ENCODE measurements at regions not wholly inside any gene's neighbourhood (a gene's known extent, or its start where the extent isn't known, plus 50 kb on each side); places are given as distances from the start of the nearest gene placed in this dataset.
"Not testable (repeated sequence)": the region's sequence is repeated elsewhere in the genome, so short reads cannot be mapped to it uniquely, and the experiment has no call there.

GRCh38 chr19:32084756-32085363 lies 260.6 kb upstream of the ZNF507 start:
- not testable (repeated sequence) for TF ChIP-seq POLR2A (IDR thresholded peaks at IDR 0.05; ENCODE audit: low read depth, low read length); TAF1 (IDR thresholded peaks at IDR 0.05; ENCODE audit: borderline replicate concordance, low read depth, low read length); POLR2AphosphoS5 (IDR thresholded peaks at IDR 0.05; ENCODE audit: low read depth, low read length)

Measured in GM12892 (cell line).